Liver (tissue), 3 donors: ENCODE measurements at regions not wholly inside any gene's neighbourhood (a gene's known extent, or its start where the extent isn't known, plus 50 kb on each side); places are given as distances from the start of the nearest gene placed in this dataset.

Source experiments
- ATF3 ChIP-seq: IDR thresholded peaks from 2 replicates; pipeline ENCODE4 v1.6.1; 2016; ENCODE audit warnings: antibody characterized with exemption
- CTCF ChIP-seq: fragments of 150-350 bp; IDR thresholded peaks from 2 replicates; pipeline ENCODE4 v1.5.1; 2017; ENCODE audit warnings: improper control_type of control experiment, low read depth, low read length; ENCODE audit not compliant: missing input control
- EGR1 ChIP-seq, 2 donors: IDR thresholded peaks; 2 replicates each; pipeline ENCODE4 v1.6.1; 2016 to 2018; ENCODE audit warnings: antibody characterized with exemption in 2 of 2, low read depth in 2 of 2
- FOXA1 ChIP-seq: IDR thresholded peaks from 2 replicates; pipeline ENCODE4 v1.6.1; 2016; ENCODE audit warnings: antibody characterized with exemption
- JUND ChIP-seq, 2 donors: IDR thresholded peaks; 2 replicates each; pipeline ENCODE4 v1.6.1; 2016; ENCODE audit warnings: antibody characterized with exemption in 2 of 2
- MAX ChIP-seq: IDR thresholded peaks from 2 replicates; pipeline ENCODE4 v1.6.1; 2016; ENCODE audit warnings: antibody characterized with exemption
- RAD21 ChIP-seq, 2 donors: IDR thresholded peaks; 2 replicates each; pipeline ENCODE4 v1.6.1; 2016; ENCODE audit warnings: antibody characterized with exemption in 2 of 2, mild to moderate bottlenecking in 2 of 2
- REST ChIP-seq: IDR thresholded peaks from 2 replicates; pipeline ENCODE4 v1.6.1; 2016; ENCODE audit warnings: antibody characterized with exemption, mild to moderate bottlenecking
- RXRA ChIP-seq, 2 donors: IDR thresholded peaks; 2 replicates each; pipeline ENCODE4 v1.6.1; 2017 to 2018; ENCODE audit warnings: antibody characterized with exemption in 2 of 2, mild to moderate bottlenecking in 1 of 2
- TAF1 ChIP-seq: conservative IDR thresholded peaks from 2 replicates; pipeline ENCODE4 v1.6.1; 2016; ENCODE audit warnings: antibody characterized with exemption, mild to moderate bottlenecking
- YY1 ChIP-seq: IDR thresholded peaks from 2 replicates; pipeline ENCODE4 v1.6.1; 2016; ENCODE audit warnings: antibody characterized with exemption, mild to moderate bottlenecking
- ZBTB33 ChIP-seq: IDR thresholded peaks from 2 replicates; pipeline ENCODE4 v1.6.1; 2016; ENCODE audit warnings: antibody characterized with exemption
- donor health status: healthy.
- donor health status: healthy.

- TF ChIP-seq CTCF (no peak), MAX (no peak), YY1 (no peak), EGR1 (IDR thresholded peaks at IDR 0.05; ENCODE audit: low read depth in 2 of 2) (no peak), RXRA (IDR thresholded peaks at IDR 0.05) (no peak), TAF1 (no peak), RAD21 (IDR thresholded peaks at IDR 0.05) (no peak), JUND (IDR thresholded peaks at IDR 0.05) (no peak), ZBTB33 (no peak), ATF3 (no peak), REST (no peak), FOXA1 (no peak)
Observed at GRCh38 chr2:156037482-156037881, 295.0 kb downstream of the NR4A2 start.
